ENCODE measurements at regions not wholly inside any gene's neighbourhood (a gene's known extent, or its start where the extent isn't known, plus 50 kb on each side); places are given as distances from the start of the nearest gene placed in this dataset.

DNA sequence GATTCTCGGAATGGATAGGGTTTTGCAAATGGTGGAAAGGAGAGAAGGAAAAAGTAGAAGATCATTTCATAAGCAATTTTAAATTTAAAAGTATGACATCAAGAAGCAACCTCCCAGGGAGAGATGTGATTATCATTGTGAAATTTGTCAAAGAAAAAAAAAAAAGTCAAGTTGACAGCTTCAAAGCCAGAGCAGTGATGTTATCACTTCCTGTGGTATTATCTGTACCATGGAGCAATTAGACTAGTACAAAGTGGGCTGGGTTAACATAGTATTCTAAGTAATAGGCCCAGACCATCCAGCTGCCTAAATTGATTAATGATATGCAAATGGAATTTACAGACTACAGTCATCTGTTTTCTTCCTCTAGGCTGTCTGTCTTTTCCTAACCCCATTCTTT, 84.0 kb upstream of the NPY start:
- no peak for DNase-seq (ENCODE audit: low read depth in 2 of 2)

DNA sequence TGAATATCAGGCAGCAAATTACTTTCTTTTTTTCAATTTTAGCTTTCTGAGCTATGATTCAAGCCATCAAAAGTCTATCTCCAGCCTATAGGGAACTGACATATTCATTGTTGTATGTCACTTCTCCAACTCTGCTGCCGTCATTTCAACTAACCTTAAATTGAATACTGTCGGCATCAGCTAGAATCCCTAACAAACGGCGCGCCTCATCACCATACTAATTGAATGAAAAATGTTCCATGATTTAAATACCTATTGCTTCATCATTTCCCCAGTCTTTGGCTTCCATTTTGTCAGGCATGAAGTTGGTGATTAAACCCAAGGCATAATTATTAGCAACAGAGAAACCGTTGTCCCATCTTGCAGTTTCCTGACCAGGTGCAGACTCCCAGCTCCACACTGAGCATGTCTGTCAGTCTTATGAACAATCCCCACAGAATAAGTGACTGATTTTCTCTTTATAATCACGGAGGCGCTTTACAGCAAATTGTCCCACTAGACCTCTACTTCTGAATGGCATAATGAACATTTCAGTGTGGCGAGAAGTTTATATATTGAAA, 83.5 kb upstream of the NPY start:
- no peak for DNase-seq (ENCODE audit: low read depth in 2 of 2)

DNA sequence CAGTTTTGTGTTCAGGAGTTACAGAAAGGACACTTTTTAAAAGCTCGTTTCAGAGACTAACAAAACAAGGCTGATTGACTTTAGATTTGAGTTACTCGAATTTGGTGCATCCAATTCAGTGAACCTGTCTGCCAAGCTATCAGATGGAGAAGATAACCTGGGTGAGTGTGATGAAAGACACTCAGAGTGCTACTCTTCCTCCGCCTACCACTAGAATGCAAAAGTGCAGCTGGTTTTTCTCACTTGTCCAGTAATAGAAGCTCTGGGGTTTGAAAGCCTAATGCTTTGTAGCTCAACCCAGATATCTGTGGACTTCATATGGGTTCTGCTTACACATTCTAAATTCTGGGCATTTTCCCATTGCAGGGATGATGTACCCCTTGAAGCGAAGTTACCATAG, 82.8 kb upstream of the NPY start:
- no peak for DNase-seq (ENCODE audit: low read depth in 2 of 2)

DNA sequence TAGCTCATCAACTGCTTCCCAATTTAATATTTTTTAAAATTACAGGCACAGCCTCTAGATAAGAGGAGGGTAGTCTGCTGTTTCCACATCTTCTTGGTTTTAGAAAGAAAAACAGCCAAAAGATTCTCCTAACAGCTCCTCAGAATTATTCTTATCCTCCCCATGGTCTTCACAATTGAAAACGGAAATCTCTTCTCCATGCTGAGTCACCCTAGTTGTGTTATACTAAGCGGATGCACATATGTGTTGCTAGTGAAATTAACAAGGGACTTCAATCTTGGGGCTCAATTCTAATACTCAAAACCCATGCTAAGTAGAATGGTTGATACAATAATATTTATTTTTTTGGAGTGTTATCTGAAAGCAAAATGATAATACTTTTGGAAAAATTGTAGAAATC, 71.9 kb upstream of the NPY start:
- DNase-seq (ENCODE audit: low read depth in 2 of 2), result no peak

GRCh38 chr7:24213311-24213710, 70.7 kb upstream of the NPY start:
- DNase-seq (ENCODE audit: low read depth in 2 of 2), result no peak

DNA sequence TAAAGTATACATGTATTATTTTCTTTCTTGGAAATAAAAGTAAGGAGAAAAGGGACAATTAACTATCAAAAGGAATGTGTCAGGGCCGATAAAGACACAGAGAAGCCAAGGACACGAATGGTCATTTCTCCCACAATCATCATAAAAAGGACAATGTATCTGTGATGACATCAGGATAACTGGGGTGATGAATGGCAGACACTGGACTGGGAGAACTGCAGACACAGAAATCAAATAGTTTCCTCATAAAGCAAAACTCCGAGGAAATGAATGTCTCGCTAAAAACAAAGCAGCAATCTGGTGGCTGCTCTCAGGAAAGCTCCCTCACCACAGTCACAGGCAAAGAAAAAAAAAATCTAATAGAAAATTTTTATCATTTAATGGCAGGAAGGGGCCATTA, 69.3 kb upstream of the NPY start:
- no peak for DNase-seq (ENCODE audit: low read depth in 2 of 2)

GRCh38 chr7:24216576-24217125, 67.3 kb upstream of the NPY start:
- peak; percentile 45 for DNase-seq (ENCODE audit: low read depth in 2 of 2)

GRCh38 chr7:24221500-24221899, 62.5 kb upstream of the NPY start:
- no peak for DNase-seq (ENCODE audit: low read depth in 2 of 2)

DNA sequence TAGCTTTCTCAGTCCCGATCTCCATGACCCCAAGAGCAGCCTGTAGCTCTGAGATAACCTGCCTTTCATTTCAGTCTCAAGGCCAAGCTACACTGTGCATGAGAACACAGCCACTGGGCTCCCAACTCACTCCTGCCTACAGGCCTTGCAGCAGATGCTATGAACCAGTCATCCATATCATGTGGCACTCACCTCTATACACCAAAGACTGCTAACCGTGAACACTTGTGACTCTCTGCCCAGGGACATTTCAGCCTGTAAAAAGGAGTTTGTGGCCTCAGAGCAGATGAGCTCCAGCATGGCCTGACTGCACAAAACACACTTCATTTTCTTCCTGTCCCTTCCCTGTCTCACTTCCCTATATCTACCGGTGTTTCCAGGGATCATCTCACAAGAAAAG, 56.9 kb upstream of the NPY start:
- DNase-seq (ENCODE audit: low read depth in 2 of 2), result no peak

DNA sequence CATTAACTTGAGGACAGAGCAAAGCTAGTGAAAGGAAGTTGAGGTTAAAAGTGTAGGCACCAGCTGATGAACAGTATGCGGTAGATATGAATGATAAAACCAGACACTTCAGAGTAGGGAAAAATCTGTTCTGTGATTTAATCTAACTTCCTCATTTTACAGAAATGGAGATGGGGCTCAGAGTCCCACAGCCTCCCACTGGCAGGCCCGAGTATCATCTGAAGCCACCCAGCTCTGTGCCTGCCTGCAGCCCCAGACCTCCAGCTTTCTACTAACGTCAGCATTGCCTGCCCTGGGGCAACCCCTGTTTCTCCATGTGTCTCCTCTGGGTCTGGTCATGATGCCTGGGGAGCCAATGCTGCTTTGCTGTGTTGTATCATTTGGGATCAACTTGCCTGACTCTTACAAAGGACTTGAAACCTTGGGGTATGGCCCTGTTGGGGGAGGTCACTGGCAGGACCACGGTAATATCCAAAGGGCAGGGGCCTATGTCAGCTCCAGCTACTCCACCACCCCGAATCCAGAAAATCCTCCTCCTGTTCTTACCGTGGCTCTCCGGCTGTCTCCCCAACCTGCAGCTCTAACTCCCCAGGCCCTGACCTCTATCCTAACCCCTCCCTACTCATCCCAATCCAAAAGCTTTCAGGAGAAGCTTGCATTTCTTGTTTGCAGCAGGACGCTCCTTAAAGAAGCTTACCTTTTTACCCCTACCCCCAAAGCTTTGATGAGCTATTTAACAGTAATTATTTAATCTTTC, 56.2 kb upstream of the NPY start:
- DNase-seq (ENCODE audit: low read depth in 2 of 2), result no peak

GRCh38 chr7:24229481-24230226, 54.3 kb upstream of the NPY start:
- DNase-seq (ENCODE audit: low read depth in 2 of 2), result no peak

GRCh38 chr7:24231493-24231892, 52.5 kb upstream of the NPY start:
- DNase-seq (ENCODE audit: low read depth in 2 of 2), result no peak

- DNase-seq (ENCODE audit: low read depth in 2 of 2), result no peak
Observed at GRCh38 chr7:24233386-24233785, 50.6 kb upstream of the NPY start.

Measured in fibroblast of skin of left biceps (primary cell).